ENCODE measurements at regions not wholly inside any gene's neighbourhood (a gene's known extent, or its start where the extent isn't known, plus 50 kb on each side); places are given as distances from the start of the nearest gene placed in this dataset.
"Not testable (repeated sequence)": the region's sequence is repeated elsewhere in the genome, so short reads cannot be mapped to it uniquely, and the experiment has no call there.

DNA sequence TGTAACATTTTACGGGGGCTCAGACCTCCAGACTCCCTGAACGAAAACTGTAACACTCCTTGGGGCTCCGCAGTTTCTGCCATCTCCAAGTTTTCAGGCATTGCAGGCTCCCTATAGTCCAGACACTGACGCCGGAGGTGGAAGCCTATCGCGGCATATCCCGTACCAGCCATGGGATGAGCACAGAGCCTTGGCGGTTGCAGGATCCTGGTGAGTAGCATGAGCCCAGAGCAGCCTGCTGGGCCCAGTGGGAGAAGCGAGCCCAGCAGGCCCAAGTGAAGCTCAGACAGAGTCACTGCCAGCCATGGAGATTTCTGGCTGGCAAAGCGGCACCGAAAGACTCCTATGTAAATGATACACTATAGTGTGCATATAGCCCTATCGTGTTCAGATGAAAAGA is 446.8 kb downstream of the COL11A1 start:
- Histone ChIP-seq H3K36me3 (no peaks in the 10 kb centered on the region), H3K4me1 (no peaks in the 10 kb centered on the region), H3K9me3 (no peaks in the 10 kb centered on the region), H3K4me3 (no peak overlapping the region), H3K27ac (no peak overlapping the region), H3K27me3 (no peaks in the 10 kb centered on the region)
- DNase-seq, result peak in 1 of 2 donors; percentile 48
- intact Hi-C loops (cut with DNase I; ENCODE audit: low total_unique reads), result no loop called here
- TF ChIP-seq, protein P1, sequence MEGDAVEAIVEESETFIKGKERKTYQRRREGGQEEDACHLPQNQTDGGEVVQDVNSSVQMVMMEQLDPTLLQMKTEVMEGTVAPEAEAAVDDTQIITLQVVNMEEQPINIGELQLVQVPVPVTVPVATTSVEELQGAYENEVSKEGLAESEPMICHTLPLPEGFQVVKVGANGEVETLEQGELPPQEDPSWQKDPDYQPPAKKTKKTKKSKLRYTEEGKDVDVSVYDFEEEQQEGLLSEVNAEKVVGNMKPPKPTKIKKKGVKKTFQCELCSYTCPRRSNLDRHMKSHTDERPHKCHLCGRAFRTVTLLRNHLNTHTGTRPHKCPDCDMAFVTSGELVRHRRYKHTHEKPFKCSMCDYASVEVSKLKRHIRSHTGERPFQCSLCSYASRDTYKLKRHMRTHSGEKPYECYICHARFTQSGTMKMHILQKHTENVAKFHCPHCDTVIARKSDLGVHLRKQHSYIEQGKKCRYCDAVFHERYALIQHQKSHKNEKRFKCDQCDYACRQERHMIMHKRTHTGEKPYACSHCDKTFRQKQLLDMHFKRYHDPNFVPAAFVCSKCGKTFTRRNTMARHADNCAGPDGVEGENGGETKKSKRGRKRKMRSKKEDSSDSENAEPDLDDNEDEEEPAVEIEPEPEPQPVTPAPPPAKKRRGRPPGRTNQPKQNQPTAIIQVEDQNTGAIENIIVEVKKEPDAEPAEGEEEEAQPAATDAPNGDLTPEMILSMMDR (IDR thresholded peaks at IDR 0.05), result no peak

DNA sequence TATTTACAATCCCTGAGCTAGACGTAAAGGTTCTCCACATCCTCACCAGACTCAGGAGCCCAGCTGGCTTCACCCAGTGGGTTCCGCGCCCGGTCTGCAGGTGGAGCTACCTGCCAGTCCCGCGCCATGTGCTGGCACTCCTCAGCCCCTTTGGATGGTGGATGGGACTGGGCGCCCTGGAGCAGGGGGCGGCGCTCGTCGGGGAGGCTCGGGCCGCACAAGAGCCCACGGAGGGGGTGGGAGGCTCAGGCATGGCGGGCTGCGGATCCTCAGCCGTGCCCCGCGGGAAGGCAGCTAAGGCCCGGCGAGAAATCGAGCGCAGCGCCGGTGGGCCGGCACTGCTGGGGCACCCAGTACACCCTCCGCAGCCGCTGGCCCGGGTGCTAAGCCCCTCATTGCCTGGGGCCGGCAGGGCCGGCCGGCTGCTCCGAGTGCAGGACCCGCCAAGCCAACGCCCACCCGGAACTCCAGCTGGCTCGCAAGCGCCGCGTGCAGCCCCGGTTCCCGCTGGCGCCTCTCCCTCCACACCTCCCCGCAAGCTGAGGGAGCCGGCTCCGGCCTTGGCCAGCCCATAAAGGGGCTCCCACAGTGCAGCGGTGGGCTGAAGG is 448.3 kb downstream of the COL11A1 start:
- H3K4me3 ChIP-seq; H3K27me3 ChIP-seq; DNase-seq; H3K27ac ChIP-seq; H3K4me1 ChIP-seq; H3K9me3 ChIP-seq; intact Hi-C loops (cut with DNase I; ENCODE audit: low total_unique reads); H3K36me3 ChIP-seq: not testable (repeated sequence)

DNA sequence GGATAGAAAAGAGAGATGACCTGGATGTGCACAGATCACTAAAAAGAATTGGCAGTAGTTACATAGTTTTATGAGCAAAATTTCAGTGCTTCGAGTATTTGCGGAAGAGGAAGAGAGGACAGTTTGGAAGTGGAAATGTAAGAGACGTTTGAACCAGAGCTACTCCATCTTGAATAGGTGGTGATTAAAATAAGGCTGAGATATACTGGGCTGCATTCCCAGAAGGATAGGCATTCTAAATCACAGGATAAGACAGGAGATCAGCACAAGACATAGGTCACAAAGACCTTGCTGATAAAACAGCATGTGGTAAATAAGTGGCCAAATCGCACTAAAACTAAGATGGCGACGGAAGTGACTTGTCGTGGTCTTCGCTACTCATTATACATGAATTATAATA is 453.3 kb downstream of the COL11A1 start:
- TF ChIP-seq, protein P1 (IDR thresholded peaks at IDR 0.05), result no peak
- Histone ChIP-seq H3K27ac (no peak overlapping the region), H3K36me3 (no peaks in the 10 kb centered on the region), H3K4me3 (no peak overlapping the region), H3K4me1 (no peaks in the 10 kb centered on the region), H3K27me3 (no peaks in the 10 kb centered on the region), H3K9me3 (no peaks in the 10 kb centered on the region)
- intact Hi-C loops (cut with DNase I; ENCODE audit: low total_unique reads), result no loop called here
- no peak for DNase-seq

DNA sequence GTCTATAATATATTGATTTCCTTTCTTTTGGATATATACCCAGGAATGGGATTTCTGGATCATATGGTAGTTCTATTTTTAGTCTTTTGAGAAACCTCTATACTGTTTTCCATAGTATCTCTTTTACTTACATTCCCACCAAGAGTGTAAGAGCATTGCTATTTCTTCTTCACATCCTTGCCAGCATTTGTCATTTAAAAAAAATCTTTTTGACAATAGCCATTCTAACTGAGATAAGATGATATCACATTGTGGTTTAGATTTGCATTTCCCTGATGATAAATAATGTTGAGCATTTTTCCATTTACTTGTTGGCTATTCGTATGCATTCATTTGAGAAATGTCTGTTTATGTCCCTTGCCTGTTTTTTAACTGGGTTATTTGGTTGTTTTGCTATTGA is 467.4 kb downstream of the COL11A1 start:
- intact Hi-C loops (cut with DNase I; ENCODE audit: low total_unique reads), result no loop called here
- no peak for DNase-seq
- no peaks in the 10 kb centered on the region for H3K36me3 ChIP-seq
- H3K4me3 ChIP-seq, result no peak overlapping the region
- H3K27ac ChIP-seq, result no peak overlapping the region
- H3K9me3 ChIP-seq, result no peaks in the 10 kb centered on the region
- no peaks in the 10 kb centered on the region for H3K27me3 ChIP-seq
- H3K4me1 ChIP-seq, result no peaks in the 10 kb centered on the region
- TF ChIP-seq, protein P1 (IDR thresholded peaks at IDR 0.05), result no peak

DNA sequence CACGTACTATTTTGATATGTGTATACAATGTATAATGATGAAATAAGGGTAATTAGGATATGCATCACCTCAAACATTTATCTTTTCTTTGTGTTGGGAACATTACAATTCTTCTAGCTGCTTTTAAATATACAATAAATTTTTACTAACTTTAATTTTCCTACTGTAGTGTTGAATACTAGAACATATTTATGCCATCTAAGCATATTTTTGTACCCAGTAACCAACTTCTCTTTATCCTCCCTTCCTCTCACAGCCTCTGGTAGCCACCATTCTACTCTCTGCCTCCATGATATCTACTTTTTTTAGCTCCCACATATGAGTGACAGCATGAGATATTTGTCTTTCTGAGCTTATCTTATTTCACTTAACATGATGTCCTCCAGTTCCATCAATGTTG is 468.0 kb downstream of the COL11A1 start:
- H3K9me3 ChIP-seq, result no peaks in the 10 kb centered on the region
- H3K4me3 ChIP-seq, result no peak overlapping the region
- intact Hi-C loops (cut with DNase I; ENCODE audit: low total_unique reads), result no loop called here
- no peaks in the 10 kb centered on the region for H3K27me3 ChIP-seq
- H3K36me3 ChIP-seq, result no peaks in the 10 kb centered on the region
- no peaks in the 10 kb centered on the region for H3K4me1 ChIP-seq
- H3K27ac ChIP-seq, result no peak overlapping the region
- no peak for DNase-seq
- TF ChIP-seq, protein P1 (IDR thresholded peaks at IDR 0.05), result no peak

DNA sequence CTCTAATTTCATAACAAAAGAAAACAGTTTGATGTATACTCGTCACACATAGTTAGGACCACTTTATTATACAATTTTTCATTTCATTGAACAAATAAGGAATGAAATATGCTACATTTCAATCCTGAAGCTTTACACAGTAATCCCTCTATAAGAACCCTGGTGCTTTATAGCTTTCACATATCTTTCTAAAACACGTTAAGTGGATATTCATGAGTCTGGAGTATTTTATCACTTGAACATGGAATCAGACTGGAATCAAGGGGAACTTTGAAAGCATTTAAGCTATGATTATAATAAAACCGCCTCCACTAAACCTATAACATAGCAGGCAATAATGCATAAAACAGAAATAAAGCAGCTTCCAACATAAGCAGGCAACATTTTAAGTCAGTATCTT is 476.6 kb downstream of the COL11A1 start:
- no peaks in the 10 kb centered on the region for H3K36me3 ChIP-seq
- H3K27ac ChIP-seq, result no peak overlapping the region
- H3K4me1 ChIP-seq, result no peaks in the 10 kb centered on the region
- DNase-seq, result no peak
- H3K27me3 ChIP-seq, result no peaks in the 10 kb centered on the region
- intact Hi-C loops (cut with DNase I; ENCODE audit: low total_unique reads), result no loop called here
- TF ChIP-seq, protein P1 (IDR thresholded peaks at IDR 0.05), result no peak
- H3K4me3 ChIP-seq, result no peak overlapping the region
- H3K9me3 ChIP-seq, result no peaks in the 10 kb centered on the region
